ENCODE measurements at regions not wholly inside any gene's neighbourhood (a gene's known extent, or its start where the extent isn't known, plus 50 kb on each side); places are given as distances from the start of the nearest gene placed in this dataset.

GRCh38 chr5:2173151-2173834 is 290.6 kb upstream of the IRX4 start:
- H3K27me3 ChIP-seq: no peaks in the 10 kb centered on the region
- no peak overlapping the region for H3K4me3 ChIP-seq
- TF ChIP-seq POLR2A (IDR thresholded peaks at IDR 0.05) (no peak), POLR2AphosphoS5 (IDR thresholded peaks at IDR 0.05) (no peak), EP300 (IDR thresholded peaks at IDR 0.05) (no peak), CTCF (IDR thresholded peaks at IDR 0.05) (no peak)
- ATAC-seq (ENCODE audit: low FRiP score in 2 of 2): no peak
- H3K36me3 ChIP-seq: no peaks in the 10 kb centered on the region
- no peaks in the 10 kb centered on the region for H3K4me1 ChIP-seq
- DNase-seq: no peak
- 54 to 56% methylated on average over 11 of the region's 11 CpGs for WGBS, 2 donors
- no peaks in the 10 kb centered on the region for H3K9me3 ChIP-seq
- H3K27ac ChIP-seq: no peak overlapping the region

- Histone ChIP-seq H3K36me3 (no peaks in the 10 kb centered on the region), H3K4me3 (no peak overlapping the region), H3K4me1 (no peaks in the 10 kb centered on the region), H3K27ac (no peak overlapping the region), H3K27me3 (no peaks in the 10 kb centered on the region), H3K9me3 (no peaks in the 10 kb centered on the region)
- 72 to 84% methylated on average over 5 of the region's 5 CpGs for WGBS, 2 donors
- TF ChIP-seq POLR2AphosphoS5 (IDR thresholded peaks at IDR 0.05) (no peak), POLR2A (IDR thresholded peaks at IDR 0.05) (no peak), EP300 (IDR thresholded peaks at IDR 0.05) (no peak), CTCF (IDR thresholded peaks at IDR 0.05) (no peak)
- DNase-seq (peak in 1 of 2 donors; percentile 59), ATAC-seq (ENCODE audit: low FRiP score in 2 of 2) (no peak)
These were observed 289.7 kb upstream of the IRX4 start for GRCh38 chr5:2172471-2172870.

GRCh38 chr5:2170761-2171160 is 288.0 kb upstream of the IRX4 start:
- WGBS, 2 donors: 46 to 59% methylated on average over 7 of the region's 7 CpGs
- no peak for ATAC-seq (ENCODE audit: low FRiP score in 2 of 2)

GRCh38 chr5:2169850-2170760 is 287.4 kb upstream of the IRX4 start:
- H3K9me3 ChIP-seq: no peaks in the 10 kb centered on the region
- 53 to 67% methylated on average over 38 to 47 of the region's 47 CpGs for WGBS, 2 donors
- no peaks in the 10 kb centered on the region for H3K27me3 ChIP-seq
- no peaks in the 10 kb centered on the region for H3K36me3 ChIP-seq
- no peak overlapping the region for H3K27ac ChIP-seq
- DNase-seq: peak in 1 of 2 donors; percentile 62
- H3K4me1 ChIP-seq: no peaks in the 10 kb centered on the region
- TF ChIP-seq CTCF (IDR thresholded peaks at IDR 0.05) (no peak), EP300 (IDR thresholded peaks at IDR 0.05) (no peak), POLR2AphosphoS5 (IDR thresholded peaks at IDR 0.05) (no peak), POLR2A (IDR thresholded peaks at IDR 0.05) (no peak)
- H3K4me3 ChIP-seq: no peak overlapping the region
- peak in 1 of 2 donors; percentile 25 for ATAC-seq (ENCODE audit: low FRiP score in 2 of 2)

More at GRCh38 chr5:2170761-2171160, 288.0 kb upstream of the IRX4 start:
- Histone ChIP-seq H3K4me3 (no peak overlapping the region), H3K27ac (no peak overlapping the region), H3K9me3 (no peaks in the 10 kb centered on the region), H3K4me1 (no peaks in the 10 kb centered on the region), H3K36me3 (no peaks in the 10 kb centered on the region), H3K27me3 (no peaks in the 10 kb centered on the region)
- TF ChIP-seq EP300 (IDR thresholded peaks at IDR 0.05) (no peak), POLR2AphosphoS5 (IDR thresholded peaks at IDR 0.05) (no peak), CTCF (IDR thresholded peaks at IDR 0.05) (no peak), POLR2A (IDR thresholded peaks at IDR 0.05) (no peak)
- DNase-seq: no peak
